ENCODE measurements at regions not wholly inside any gene's neighbourhood (a gene's known extent, or its start where the extent isn't known, plus 50 kb on each side); places are given as distances from the start of the nearest gene placed in this dataset.

- 47 to 53% (median 51%) methylated on average over 18 of the region's 18 CpGs for WGBS, 5 donors
- TF ChIP-seq POLR2AphosphoS5 (IDR thresholded peaks at IDR 0.05) = no peak
- TF ChIP-seq CTCF (IDR thresholded peaks at IDR 0.05) = no peak
- TF ChIP-seq POLR2A (IDR thresholded peaks at IDR 0.05) = no peak
- H3K4me3 ChIP-seq = no peak overlapping the region
Observed at GRCh38 chr5:175207321-175208040, 236.5 kb downstream of the DRD1 start.

DNA sequence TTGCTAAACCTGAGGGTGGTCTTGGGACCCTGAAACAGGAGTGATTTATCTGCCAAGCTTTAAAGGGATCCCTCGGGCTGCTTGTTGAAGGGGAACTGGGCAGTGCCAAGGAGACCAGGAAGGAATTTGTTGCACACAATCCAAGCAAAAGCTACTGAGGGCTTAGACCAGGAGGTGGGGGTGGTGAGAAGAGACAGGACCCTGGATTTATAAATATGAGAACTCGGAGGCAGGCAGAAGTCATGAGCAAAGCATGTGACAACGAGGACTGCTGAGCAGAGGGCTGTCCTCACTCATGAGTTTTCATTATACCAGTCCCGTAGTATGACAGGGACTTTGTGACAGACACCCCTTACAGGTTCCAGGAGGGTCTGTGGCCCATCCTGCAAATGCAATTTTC is 237.3 kb downstream of the DRD1 start:
- Histone ChIP-seq H3K36me3 (no peaks in the 10 kb centered on the region), H3K9me3 (no peaks in the 10 kb centered on the region), H3K27me3 (no peaks in the 10 kb centered on the region), H3K27ac (no peak overlapping the region), H3K4me3 (no peak overlapping the region), H3K4me1 (no peaks in the 10 kb centered on the region)
- TF ChIP-seq CTCF (IDR thresholded peaks at IDR 0.05) = no peak
- no peak for TF ChIP-seq POLR2A (IDR thresholded peaks at IDR 0.05)
- no peak for TF ChIP-seq POLR2AphosphoS5 (IDR thresholded peaks at IDR 0.05)
- TF ChIP-seq EP300 (IDR thresholded peaks at IDR 0.05) = no peak
- WGBS, 5 donors = 37 to 72% (median 56%) methylated on average over 4 of the region's 4 CpGs
- intact Hi-C loops (cut with DNase I; ENCODE audit: low total_unique reads) = no loop called here
- DNase-seq = peak in 1 of 2 donors; percentile 7

More at GRCh38 chr5:175207321-175208040, 236.5 kb downstream of the DRD1 start:
- no peaks in the 10 kb centered on the region for H3K4me1 ChIP-seq
- no peaks in the 10 kb centered on the region for H3K36me3 ChIP-seq
- no peak overlapping the region for H3K27ac ChIP-seq
- no peak for DNase-seq
- no peaks in the 10 kb centered on the region for H3K9me3 ChIP-seq
- intact Hi-C loops (cut with DNase I; ENCODE audit: low total_unique reads) = no loop called here
- no peaks in the 10 kb centered on the region for H3K27me3 ChIP-seq

DNA sequence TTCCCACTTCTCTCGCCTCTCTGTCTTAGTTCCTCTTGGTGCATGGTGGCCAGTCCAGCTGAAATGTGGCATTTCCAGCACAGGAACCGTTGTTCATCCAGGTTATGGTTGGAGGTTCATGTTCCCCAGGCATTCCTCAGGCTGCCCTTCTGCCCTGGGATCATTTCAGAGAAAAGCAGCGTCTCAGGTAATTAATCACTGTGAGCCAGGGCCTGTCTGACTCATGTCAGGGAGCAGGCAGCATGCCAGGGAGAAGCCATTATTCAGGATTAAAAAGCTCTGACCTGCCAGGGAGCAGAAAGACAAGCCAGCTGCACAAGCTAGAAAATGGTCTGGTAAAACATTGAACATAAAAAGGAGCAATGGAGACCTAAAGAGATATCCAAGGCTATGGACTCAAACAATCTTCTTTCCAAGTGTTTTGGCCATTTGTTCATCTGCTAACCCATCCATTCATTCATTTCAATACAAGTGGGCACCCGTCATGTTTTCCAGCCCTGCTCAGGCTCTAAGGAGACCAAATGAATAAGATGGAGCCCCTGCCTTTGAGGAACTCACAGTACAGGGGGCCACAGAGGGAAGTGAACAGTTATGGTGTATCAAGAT is 241.4 kb downstream of the DRD1 start:
- peak in 1 of 2 donors; percentile 22 for DNase-seq
- no peaks in the 10 kb centered on the region for H3K9me3 ChIP-seq

GRCh38 chr5:175201393-175201792 is 242.6 kb downstream of the DRD1 start:
- H3K36me3 ChIP-seq = no peaks in the 10 kb centered on the region
- H3K27me3 ChIP-seq = no peaks in the 10 kb centered on the region
- 55 to 71% (median 66%) methylated on average over 5 of the region's 5 CpGs for WGBS, 5 donors
- DNase-seq = no peak
- intact Hi-C loops (cut with DNase I; ENCODE audit: low total_unique reads) = no loop called here
- TF ChIP-seq EP300 (IDR thresholded peaks at IDR 0.05) (no peak), POLR2A (IDR thresholded peaks at IDR 0.05) (no peak), CTCF (IDR thresholded peaks at IDR 0.05) (no peak), POLR2AphosphoS5 (IDR thresholded peaks at IDR 0.05) (no peak)
- H3K9me3 ChIP-seq = no peaks in the 10 kb centered on the region
- no peaks in the 10 kb centered on the region for H3K4me1 ChIP-seq
- H3K27ac ChIP-seq = no peak overlapping the region
- no peak overlapping the region for H3K4me3 ChIP-seq

More for the DNA sequence above, 241.4 kb downstream of the DRD1 start:
- no peaks in the 10 kb centered on the region for H3K36me3 ChIP-seq
- H3K4me3 ChIP-seq = no peak overlapping the region
- WGBS, 5 donors = 27 to 47% (median 40%) methylated on average over 4 of the region's 4 CpGs
- intact Hi-C loops (cut with DNase I; ENCODE audit: low total_unique reads) = no loop called here
- TF ChIP-seq POLR2AphosphoS5 (IDR thresholded peaks at IDR 0.05) (no peak), POLR2A (IDR thresholded peaks at IDR 0.05) (no peak), EP300 (IDR thresholded peaks at IDR 0.05) (no peak), CTCF (IDR thresholded peaks at IDR 0.05) (no peak)
- H3K4me1 ChIP-seq = no peaks in the 10 kb centered on the region
- no peak overlapping the region for H3K27ac ChIP-seq
- H3K27me3 ChIP-seq = no peaks in the 10 kb centered on the region
